ENCODE measurements at regions not wholly inside any gene's neighbourhood (a gene's known extent, or its start where the extent isn't known, plus 50 kb on each side); places are given as distances from the start of the nearest gene placed in this dataset.

DNA sequence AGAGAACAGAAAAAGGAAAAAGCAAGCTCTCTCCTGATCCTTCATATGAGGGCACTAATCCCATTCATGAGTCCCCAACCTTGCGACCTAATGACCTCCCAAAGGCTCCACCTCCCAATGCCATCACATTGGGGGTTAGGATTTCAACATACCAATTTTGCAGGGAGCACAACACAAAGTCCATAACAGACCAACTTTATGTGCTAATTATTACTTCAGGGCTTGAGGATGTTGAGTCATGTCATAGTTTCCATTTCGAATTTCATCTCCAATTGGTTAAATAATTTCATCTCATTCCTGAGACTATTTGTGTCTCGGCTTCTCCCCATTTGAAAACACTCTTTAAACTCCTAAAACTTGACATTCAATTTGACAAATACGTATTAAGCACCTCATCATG is 69.9 kb upstream of the KLF7 start:
- DNase-seq (ENCODE audit: low read depth in 2 of 3, low spot score in 1 of 3), result no peak

DNA sequence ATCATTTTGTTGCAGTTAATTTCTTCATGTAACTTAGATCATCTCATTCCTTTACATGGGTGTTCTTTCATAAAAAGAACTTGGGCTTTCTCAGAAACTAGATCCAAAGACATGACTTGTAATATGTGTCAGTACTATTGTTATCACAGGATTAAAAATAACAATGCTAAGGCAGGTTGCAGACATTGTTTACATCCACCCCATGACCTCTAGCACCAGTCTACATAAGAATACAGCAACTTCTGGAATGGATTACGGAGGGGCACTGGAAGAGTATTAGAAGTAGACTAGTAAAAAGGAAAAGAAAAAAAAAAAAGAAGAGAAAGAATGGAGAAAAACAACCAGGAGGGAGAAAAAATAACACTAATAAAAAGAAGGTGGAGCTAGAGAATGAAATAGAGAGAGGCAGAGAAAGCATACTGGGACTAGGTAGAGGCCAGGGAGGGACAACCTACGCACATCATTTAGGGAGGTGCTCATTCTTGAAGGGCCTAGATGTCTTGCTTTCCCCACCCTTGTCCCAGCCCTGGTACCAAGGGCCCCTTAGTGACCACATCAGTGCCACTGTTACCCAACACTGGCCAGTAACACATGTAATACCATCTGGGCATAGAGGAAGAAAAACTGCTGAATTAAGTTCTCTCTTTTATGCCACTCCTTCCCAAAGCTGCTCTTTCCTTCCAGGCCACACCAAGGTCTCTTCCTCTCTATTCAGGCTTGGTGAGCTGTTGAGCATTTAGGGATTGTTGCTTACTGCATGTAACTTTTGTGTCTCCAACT is 70.6 kb upstream of the KLF7 start:
- no peak for DNase-seq (ENCODE audit: low read depth in 2 of 3, low spot score in 1 of 3)

DNA sequence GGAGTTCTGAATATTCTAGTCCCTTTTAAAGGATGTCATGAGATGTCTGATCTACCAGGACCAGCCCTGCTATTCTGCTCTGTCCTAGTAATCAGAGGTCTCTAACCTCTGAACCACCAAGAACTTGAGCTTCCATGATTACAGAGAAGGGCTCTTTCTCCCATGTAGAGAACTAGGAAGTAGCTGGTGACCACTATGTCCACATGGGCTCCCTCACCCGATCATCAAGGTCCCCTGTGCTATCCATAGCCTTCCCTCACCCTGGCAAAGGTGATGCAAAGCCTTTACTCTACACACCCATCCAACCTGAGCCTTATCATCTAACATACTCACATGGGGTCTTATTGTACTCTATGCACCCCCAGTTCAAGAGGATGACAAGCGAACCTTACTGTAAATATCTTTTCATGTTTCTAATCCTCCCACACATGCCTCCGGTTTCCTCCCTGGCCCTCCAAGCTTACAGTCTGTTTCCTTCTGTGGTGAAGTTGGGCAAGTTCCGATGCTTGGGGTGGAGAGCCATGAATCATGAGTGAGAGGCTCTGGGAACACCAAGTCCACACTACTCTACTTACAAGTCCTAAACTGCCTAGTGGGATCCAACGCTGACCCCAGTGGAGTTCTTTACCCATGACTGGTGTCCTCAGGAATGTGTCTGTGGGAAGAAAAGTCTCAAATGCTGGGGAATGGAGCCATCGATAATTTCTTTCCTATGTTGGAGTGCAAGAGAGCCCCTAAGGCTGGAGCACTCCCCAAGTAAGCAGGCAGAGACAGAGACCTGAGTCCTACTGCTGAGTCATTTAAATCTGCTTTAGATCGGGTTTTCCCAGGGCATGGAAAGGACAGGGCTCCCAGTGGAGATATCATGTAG is 73.3 kb upstream of the KLF7 start:
- peak in 2 of 3 donors; percentile 37 to 52 for DNase-seq (ENCODE audit: low read depth in 2 of 3, low spot score in 1 of 3)

DNA sequence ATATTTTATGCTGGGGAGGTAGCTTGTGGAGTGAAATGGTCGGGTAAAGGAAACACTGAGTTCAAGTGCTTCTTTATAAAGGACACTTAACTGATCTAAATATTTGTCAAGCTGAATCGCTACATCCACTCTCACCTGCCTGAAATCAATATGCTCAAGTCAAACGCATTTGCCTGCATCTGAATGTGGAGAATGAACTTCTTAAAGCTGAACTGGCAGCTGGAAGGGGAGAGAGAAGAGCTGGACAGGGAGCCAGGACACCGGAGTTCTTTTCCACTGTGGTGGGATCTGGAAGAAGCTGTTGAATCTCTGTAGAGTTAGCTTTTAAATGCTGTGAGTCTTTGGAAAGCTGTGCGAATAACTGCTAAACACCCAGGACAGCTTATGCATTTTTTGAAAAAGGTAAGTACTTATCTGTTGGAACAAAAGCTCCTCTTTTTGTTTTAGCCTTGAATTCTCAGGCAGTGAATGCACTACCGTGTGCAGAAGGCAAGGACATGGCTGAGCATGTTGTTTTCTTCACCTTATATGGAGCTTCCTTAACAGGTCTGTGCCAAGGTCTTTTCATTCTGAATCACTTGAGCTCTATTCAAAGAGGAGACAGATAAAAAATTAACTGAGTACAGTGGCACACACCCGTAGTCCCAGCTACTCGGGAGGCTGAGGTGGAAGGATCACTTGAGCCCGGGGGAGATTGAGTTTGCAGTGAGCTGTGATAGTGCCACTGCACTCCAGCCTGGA is 74.2 kb upstream of the KLF7 start:
- DNase-seq (ENCODE audit: low read depth in 2 of 3, low spot score in 1 of 3), result no peak

DNA sequence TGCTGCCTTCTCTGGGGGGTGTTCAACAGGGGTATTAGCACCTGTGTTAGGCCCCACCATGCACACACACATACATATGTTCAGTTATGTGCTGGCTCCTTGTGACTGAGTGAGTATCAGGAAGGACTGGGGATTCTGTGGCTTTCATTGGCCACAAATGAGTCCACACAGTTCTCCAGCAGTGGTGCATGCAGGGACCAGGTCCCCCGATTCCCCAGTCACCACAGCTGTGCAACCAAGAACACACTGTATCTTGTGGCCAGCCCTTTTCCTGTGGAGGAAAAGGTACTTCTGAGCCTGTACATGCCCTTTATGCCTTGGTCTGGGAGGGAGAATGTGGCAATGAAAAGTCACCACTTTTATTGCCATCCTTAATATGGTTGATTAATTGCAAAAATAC is 74.9 kb upstream of the KLF7 start:
- DNase-seq (ENCODE audit: low read depth in 2 of 3, low spot score in 1 of 3), result no peak

DNA sequence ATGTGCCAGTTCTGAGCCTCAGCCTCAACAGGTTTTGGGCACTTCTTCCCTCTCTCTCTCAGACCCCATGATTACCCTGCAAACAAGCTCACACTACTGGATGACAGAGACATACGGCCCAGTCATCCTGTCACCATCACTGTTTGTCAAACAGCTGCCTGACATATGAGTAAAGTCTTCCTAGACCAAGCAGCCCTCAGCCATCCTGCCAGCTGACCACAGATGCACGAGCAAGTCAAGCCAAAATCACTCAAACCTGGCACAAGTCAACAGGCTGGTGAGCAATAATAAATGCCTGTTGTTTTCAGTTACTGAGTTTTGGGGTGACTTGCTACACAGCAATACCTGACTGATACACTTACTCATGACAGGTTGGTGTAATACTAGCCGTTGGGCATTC is 75.5 kb upstream of the KLF7 start:
- peak; percentile 38 to 71 (median 48) for DNase-seq (ENCODE audit: low read depth in 2 of 3, low spot score in 1 of 3)

DNA sequence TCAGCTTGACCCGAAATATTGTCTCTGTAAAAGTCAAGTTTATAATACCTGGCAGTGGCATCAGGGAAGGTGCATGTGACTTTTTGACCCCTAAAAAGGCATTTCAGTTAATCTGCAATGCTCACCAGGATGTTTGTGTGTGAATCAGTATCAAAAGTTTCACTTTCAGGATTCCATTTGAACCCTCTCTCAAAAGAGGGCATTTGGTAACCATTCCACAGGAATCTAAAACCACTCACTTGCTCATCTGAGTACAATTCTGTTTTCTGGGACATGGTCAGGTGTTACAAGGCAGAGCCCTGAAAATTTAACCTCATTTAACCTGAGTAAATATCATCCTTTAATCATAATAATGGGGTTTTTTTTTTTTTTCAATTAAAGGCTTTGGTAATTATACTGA is 77.9 kb upstream of the KLF7 start:
- no peak for DNase-seq (ENCODE audit: low read depth in 2 of 3, low spot score in 1 of 3)

DNA sequence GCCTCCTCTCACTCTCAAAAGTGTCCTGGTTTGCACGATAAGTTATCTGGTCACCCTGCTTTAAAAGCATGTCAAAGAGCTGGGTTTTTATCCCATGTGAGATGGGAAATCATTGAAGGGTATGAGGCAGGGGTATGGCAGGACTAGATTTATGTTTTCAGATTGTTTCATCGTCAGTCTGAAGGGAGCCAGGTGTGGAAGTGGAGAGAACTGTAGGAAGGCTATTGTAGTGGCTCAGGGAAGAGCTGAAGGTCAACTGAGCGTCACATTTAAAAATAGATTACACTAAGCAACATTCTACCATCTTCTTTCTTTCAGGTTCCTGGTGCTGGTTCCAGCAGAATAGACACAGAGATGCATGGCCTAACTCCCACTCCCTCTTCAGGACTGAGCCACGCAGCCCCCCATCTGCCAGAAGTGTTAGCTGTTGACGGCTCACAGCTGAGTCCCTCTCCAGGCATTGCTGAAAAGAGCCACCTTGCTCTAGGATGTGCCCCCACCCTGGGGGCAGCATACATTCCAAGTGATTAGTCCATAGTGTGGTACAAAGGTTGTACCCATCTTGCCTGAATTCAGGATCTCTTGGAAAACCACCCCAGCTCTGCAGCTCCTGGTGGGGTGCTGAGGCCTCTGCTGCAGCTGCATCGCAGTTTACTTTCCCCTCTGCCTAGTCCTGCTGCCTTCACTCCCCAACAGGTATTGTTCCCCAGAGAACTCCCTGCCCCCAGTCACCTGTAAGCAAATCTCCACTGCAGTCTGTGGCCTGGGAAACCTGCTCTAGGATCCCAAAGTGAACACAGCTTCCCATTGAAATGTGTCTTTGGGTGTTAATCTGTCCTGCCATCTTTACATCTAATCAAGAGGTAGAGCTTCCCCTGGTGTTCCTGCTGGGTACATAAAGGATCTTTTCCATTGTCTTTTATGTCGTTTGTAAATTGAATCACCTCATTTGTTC is 79.5 kb upstream of the KLF7 start:
- DNase-seq (ENCODE audit: low read depth in 2 of 3, low spot score in 1 of 3), result no peak

DNA sequence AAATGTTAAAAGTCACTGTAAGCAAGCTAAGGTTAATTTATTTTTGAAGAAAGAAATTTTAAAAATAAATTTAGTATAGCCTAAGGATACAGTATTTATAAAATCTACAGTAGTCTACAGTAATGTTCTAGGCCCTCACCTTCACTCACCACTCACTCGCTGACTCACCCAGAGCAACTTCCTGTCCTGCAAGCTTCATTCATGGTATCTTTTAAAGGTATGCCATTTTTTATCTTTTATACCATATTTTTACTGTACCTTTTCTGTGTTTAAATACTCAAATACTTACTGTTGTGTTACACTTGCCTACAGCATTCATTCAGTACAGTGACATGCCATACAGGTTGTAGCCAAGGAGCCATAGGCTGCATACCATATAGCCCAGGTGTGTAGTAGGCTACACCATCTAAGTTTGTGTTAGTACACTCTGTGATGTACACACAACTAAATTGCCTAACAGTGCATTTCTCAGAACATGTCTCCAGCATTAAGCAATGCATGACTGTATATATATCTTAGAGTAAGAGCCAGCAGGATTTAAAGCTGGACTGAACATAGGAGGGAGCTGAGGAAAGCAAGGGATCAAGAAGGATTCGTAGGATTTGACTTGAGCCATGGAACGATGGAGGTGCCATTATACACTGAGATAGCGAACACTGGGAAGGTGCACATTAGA is 83.1 kb upstream of the KLF7 start:
- DNase-seq (ENCODE audit: low read depth in 2 of 3, low spot score in 1 of 3), result no peak

DNA sequence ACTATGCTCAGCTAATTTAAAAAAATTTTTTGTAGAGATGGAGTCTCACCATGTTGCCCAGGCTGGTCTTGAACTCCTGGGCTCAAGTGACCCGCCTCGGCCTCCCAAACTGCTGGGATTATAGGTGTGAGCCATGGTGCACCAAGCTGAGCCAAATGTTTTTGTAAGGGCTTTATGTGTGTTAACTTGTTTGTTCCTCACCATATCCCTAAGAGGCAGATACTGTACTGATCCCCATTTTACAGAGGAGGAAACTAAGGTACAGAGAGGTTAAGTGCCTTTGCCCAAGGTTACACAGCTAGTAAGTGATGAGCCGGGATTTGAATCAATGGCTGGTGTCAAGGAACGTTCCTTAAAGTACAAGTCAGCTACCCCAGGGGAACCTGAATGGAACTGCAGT is 85.3 kb upstream of the KLF7 start:
- DNase-seq (ENCODE audit: low read depth in 2 of 3, low spot score in 1 of 3), result no peak

DNA sequence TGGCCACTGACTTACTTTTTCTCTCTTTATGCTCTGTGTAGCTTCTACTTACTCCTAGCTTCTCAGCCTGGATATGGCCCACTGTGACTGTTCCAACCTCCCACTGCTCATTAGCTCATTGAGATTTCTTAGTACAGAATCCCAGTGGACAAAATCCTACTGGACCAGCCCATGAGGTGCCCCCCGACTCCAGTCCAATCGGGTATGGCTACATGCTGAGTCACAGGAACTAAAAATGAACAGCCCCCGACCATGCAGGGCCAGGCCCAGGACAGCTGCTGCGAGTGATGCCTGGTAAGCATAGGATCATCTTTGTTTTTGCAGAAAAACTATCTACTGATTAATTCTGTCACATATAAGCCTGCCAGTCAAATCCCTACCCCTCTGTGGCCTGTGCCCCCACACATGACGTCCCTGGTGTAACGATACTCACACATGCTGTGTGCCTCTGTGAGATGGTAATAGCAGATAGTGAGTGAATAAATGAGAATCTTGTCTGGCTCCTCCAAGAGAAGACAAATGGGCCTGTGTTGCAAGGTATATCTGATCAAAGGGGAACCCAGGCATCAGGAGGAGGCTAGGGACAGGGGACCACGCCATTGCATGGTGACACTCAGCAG is 85.9 kb upstream of the KLF7 start:
- DNase-seq (ENCODE audit: low read depth in 2 of 3, low spot score in 1 of 3), result peak in 1 of 3 donors; percentile 28

DNA sequence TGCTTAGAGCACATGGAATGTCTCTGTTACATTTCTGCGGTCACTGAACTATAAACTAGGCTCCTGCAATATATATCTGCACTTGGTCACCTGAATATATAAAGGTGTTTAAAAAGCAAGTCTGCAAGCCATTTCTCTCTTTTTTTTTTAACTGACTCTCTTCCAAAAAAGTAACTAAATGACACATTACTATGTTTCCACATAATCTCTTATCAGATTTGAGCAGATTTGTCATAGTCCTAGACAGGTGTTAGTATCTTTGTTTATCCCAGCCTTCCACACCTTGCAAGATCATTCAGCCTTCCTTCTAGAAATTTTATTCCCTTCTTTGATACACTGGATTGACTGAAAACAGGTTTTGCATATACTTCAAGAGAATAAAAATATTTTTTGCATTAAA is 86.7 kb upstream of the KLF7 start:
- DNase-seq (ENCODE audit: low read depth in 2 of 3, low spot score in 1 of 3), result no peak

DNA sequence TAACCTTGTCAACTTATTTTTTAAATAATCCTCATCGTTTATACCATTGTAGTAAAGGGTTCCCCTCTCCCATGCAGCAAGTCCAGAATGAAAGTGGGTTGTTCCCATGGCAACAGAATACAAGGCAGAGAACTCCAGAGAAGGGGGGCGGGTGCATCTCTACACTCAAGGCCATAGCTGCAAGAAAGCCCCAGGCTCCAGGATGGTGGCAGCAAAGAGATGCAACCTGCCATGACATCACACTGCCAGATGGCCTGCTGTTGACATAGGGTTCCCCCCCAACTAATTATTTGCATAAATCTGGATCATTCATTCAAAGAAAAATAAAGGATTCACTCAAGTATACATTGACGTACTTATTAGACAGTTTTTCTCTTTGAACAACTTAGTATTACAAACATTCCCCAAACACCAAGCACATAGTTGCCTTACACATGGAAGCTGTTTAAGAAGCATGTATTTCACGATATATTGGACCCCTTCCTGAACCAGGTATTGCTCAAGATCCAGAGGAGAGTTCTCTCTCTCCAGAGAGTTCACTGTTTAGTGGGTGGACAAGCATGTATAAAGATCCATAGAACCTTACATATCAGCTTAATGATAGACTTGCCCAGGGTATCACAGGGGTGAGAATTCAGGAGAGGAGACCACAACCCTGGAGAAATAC is 87.4 kb upstream of the KLF7 start:
- no peak for DNase-seq (ENCODE audit: low read depth in 2 of 3, low spot score in 1 of 3)

DNA sequence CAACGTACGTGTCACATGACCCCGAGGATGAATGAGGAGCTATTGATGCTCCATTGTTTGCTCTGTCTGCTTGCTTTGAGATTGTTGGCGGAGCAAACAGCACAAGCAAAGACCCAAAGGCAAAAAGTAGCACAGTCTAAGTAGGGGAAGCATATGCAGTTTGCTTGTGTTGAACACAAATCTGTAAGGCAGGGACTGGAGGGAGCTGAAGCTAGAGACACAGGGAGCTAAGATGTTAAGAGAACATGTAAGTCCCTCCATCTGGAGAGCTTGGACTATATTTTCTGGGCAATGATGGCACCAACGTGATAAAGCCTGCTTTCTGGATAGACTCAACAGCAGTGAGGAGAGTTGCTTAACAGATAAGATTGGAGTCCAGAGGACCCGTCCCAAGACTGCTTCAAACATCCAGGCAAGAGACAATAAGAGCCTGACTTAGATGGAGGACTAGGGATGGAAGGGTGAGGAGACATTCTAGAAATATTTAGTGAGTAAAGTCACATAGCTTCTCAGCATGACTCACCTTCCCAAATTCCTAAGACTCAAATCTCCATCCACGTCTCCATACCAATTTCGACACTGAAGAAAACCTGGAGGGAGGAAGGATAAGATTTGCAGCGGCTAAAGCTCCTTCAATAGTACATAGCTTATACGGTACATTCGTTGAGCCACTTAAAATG is 88.1 kb upstream of the KLF7 start:
- no peak for DNase-seq (ENCODE audit: low read depth in 2 of 3, low spot score in 1 of 3)

DNA sequence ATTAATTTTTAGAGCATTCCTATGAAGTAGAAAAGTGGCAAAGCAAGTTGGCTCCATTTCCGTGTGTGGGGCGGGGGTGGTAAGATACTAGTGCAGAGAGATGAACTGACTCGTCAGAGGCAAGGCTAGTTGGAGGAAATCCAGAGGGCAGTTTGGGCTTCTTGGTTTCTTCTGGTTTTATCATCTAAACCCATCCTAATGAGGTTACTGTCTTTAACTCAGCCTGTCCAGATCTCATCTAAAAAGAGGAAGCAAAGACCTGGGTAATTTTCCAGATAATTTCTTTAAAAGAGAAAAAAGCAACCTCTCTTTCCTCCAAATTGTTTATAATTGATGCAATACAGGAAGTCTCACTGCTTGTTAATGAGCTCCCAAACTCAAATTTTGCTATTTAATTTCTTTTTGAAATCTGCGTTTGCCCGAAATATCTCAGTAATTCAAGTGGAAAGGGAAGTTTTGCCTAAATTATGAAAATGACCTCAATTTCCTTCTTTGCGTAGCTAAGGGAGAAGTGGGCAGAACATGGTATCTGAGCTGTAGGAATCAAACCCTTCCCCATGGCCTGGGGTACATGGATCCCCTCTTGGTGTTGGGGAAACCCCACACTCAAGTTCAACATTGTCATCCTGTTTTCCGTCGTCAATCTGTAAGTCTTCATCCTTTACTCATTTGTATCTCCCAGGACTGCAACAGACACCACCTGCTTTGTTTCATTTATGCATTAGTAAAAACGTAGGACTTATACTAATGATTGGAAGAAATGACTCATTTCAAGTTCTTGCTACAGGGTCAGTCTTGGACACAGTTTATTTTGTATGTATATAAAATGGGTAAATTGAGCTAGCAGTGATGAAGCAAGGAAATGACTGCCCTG is 89.1 kb upstream of the KLF7 start:
- DNase-seq (ENCODE audit: low read depth in 2 of 3, low spot score in 1 of 3), result no peak

DNA sequence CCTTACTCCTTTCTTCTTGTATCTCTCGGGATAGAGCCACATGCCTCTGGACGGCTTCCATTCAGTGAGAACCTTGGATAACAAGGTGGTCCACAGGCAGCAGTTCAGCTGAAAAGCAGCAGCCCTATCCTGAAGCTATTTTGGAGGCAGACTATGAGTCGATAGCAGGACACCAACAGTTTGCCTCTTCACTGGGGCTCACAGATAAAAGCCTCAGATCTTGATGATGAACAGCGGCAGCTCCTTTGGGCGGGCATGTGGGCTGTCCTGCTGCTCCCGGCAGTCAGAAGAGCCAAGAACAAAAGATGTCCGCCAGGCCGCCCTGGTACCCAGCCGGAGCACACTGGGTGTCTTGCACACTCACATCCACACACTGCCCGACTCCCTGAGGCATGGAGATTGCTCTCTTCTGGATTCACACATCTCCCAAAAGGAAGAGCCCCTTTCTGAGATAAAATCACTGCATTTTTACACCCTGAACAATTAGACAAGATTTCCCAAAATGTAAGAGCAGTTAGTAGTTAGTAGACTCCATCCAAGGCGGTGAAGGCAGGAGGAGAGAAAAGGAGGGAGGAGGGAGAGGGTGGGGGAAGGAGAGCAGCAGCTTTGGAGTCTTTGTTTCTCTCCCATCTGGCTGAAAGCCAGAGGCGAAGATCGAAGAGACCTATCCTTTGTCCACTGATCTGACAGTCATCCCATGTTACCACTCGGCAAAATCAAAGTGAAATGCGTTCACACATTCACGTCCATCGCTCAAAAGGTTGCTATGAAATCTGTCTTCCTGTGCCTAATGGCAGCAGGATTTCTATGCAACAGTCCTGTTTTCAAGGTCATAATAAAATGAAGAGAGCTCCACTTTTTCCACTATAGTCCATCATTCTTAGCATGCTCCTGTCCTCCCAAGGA is 90.1 kb upstream of the KLF7 start:
- DNase-seq (ENCODE audit: low read depth in 2 of 3, low spot score in 1 of 3), result no peak

Measured in stimulated activated CD4-positive, alpha-beta T cell treated with anti-CD3 and anti-CD28 coated beads, Interleukin-12 subunit alpha, Interleukin-12 subunit beta, amount 100 ng/mL, for 48 hours (primary cell).